ENCODE measurements at regions not wholly inside any gene's neighbourhood (a gene's known extent, or its start where the extent isn't known, plus 50 kb on each side); places are given as distances from the start of the nearest gene placed in this dataset.
"Not testable (repeated sequence)": the region's sequence is repeated elsewhere in the genome, so short reads cannot be mapped to it uniquely, and the experiment has no call there.

- no peak for DNase-seq (ENCODE audit: low read depth)
Observed at GRCh38 chr3:80334534-80334933, 566.7 kb upstream of the ROBO1 start.

- no peak for DNase-seq (ENCODE audit: low read depth)
Observed at GRCh38 chr3:80331494-80332170, 563.8 kb upstream of the ROBO1 start.

GRCh38 chr3:80314541-80314940, 546.7 kb upstream of the ROBO1 start:
- not testable (repeated sequence) for DNase-seq (ENCODE audit: low read depth)

DNA sequence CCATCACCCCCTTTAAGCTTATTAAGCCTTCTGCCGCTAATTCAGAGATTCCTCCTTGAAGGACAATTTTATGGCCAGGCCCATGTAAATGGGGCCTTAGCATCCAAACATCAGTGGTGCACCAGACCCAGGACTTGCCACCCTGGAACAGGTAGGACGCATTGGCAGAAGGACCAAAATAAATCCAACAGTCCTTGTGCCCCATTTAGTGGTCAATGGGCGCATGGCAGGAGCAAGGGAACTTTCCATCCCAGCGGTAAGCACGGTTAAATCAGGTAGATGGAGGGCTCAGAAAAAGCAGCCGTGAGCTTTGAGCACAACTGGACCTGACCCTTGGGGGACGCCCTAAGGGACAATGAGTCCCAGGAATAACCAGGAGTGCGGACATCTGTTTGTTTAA, 540.8 kb upstream of the ROBO1 start:
- no peak for DNase-seq (ENCODE audit: low read depth)

DNA sequence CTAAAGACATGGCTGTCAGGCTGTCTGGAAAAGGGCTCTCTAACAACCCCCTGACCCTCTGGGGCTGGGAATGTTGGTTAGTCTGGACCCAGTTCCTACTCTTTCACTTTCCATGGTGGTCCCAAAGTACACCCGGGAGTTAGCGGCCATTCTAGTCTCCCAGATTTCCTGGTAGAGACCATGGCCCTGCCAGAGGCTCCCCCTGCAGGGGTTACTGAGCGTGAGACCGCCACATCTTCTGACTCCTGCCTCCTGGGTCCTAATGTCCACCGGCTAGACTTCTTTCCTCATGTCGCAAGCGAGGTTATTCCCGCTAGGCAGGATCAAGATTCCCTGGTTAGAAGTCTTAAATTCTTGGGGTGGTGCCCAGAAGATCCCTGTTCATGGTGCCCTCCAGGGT, 540.0 kb upstream of the ROBO1 start:
- DNase-seq (ENCODE audit: low read depth) = no peak

- DNase-seq (ENCODE audit: low read depth) = no peak
Observed at GRCh38 chr3:80297720-80298119, 529.9 kb upstream of the ROBO1 start.

- no peak for DNase-seq (ENCODE audit: low read depth)
Observed at GRCh38 chr3:80285388-80285787, 517.6 kb upstream of the ROBO1 start.

- no peak for DNase-seq (ENCODE audit: low read depth)
Observed at GRCh38 chr3:80283783-80284182, 516.0 kb upstream of the ROBO1 start.

GRCh38 chr3:80278056-80278455, 510.3 kb upstream of the ROBO1 start:
- no peak for DNase-seq (ENCODE audit: low read depth)

GRCh38 chr3:80275120-80275519, 507.3 kb upstream of the ROBO1 start:
- no peak for DNase-seq (ENCODE audit: low read depth)

DNA sequence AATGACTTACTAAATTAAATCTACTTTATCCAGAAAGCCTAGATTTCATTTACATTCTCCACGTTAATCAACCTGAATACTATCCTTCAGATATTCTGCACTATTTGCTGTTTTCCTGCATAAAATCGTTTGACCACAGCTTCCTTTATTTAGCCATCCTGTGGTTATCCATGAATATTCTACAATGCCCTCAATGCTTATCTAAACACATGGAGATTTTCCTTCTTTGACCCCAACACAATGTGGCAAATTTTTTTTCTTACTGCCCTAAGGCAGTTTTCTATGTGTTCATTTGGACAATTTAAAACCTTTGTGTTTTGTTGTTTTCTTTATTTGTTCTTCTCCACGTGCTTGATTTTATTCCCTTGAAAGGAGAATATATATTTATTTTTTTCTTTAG, 495.5 kb upstream of the ROBO1 start:
- no peak for DNase-seq (ENCODE audit: low read depth)

DNA sequence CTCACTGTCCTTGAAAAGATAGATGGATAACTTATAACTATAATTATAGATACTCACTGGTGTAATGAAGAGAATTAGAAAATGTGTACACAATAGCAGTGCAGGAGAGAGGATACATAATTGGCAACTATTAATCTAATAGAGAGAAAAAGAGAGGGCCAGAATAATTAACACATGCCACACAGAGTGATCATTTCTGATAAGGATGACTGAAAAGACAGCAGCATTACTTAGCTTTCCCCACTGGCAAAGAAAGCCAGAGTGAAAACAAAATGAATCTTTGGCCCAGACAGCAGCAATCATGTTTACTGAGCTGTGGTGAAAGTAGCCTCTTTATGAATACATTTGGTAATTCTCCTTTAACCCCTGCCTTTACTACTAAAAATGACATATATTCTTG, 493.3 kb upstream of the ROBO1 start:
- no peak for DNase-seq (ENCODE audit: low read depth)

GRCh38 chr3:80259736-80260135, 491.9 kb upstream of the ROBO1 start:
- DNase-seq (ENCODE audit: low read depth) = no peak

DNA sequence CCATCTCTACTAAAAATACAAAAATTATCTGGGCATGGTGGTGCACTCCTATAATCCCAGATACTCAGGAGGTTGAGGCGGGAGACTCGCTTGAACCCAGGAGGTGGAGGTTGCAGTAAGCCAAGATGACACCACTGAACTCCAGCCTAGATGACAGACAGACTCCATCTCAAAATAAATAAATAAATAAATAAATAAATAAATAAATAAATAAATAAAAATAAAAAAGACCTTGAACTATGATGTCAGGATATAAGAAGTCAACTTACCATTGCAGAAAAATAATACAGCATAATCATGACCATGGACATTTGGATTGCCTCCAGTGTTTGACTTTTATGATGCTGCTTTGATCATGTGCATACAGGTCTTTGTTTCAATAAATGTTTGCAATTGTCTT, 484.3 kb upstream of the ROBO1 start:
- no peak for DNase-seq (ENCODE audit: low read depth)

DNA sequence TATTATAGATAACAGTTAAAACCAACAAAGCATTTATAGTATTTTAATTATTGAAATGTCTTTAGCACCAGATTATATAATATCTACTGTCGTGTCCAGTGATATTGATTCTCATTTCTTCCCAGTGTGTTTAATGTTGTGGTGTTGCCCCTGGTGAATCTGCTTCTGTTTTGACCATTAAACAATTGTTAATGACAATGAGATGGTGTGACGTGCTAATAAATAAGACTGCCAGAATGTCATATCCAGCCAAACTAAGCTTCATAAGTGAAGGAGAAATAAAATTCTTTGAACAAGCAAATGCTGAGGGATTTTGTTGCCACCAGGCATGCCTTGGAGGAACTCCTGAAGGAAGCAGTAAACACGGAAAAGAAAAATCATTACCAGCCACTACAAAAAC, 480.0 kb upstream of the ROBO1 start:
- no peak for DNase-seq (ENCODE audit: low read depth)

- no peak for DNase-seq (ENCODE audit: low read depth)
Observed at GRCh38 chr3:80244390-80244789, 476.6 kb upstream of the ROBO1 start.

DNA sequence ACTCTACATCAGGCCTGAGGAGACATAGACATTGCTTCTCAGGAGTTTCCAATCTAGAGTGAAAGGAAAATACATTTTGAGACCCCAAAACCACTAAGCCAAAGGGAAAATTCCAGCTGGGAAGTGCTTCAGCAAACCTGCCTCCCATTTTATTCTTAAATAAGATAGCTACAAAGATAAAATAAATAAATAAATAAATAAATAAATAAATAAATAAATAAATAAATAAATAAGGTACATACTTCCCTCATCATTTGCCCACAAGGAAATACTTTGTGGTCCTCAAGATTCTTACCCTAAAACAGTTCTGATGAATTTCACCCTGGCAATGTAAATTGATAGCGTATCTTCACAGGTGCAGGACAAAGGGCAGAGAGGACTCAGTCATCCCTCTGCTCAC, 474.0 kb upstream of the ROBO1 start:
- no peak for DNase-seq (ENCODE audit: low read depth)

GRCh38 chr3:80239301-80239700, 471.5 kb upstream of the ROBO1 start:
- DNase-seq (ENCODE audit: low read depth) = no peak

DNA sequence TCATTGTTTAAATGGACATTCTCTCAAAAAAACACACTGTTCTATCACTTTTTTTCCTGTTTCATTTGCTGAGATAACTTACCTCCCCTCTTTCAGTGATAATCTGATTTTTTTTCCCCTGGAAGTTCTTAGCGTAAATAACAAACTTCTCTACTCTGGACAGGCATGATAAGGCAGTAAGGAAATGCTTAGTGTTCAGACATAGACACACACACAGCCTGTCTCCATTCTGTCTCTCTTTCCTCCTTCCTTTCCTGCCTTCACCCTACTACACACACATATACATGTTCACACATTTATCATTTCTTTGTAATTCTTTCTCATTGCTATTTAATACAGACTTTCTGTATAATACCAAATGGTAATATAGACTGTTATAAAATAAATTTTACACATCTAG, 470.8 kb upstream of the ROBO1 start:
- DNase-seq (ENCODE audit: low read depth) = no peak

DNA sequence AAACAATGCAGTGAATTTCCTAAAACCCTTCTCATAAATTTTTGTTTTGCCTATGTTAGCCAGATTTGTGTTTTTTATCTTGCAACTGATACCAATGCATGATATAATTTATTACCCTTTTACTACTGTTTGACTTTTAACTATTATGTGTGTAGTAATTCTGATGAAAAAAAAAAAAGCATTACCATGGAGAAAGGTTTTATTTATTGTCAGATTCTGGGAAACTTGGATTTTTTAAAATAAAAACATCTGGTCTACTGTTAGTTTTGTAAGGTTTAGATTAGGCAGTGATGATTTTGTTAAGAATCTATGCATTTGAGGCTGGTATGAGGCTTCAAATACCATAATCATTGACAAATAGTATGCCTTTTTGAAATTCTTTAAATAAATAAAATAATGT, 470.4 kb upstream of the ROBO1 start:
- no peak for DNase-seq (ENCODE audit: low read depth)

DNA sequence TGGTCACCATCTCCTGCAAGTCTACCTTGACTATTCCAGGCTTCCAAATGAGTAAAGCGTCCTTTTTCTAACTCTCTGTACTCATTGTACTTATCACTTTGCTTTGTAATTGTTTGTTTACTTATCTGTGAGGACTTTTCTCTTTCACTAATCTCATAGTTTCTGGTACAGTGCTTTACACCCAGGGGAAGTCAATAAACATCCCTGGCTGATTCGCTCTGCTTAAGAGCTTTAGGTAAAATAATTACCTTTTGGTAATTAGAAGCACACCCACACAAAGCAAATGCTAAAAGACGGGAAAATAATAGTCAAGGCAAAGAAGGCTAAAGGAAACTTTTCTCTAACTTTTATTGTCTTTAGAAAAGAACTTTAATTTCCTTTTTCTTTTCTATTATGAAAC, 466.9 kb upstream of the ROBO1 start:
- DNase-seq (ENCODE audit: low read depth) = no peak

GRCh38 chr3:80233576-80233975, 465.8 kb upstream of the ROBO1 start:
- no peak for DNase-seq (ENCODE audit: low read depth)

- DNase-seq (ENCODE audit: low read depth) = no peak
Observed at GRCh38 chr3:80232760-80233159, 465.0 kb upstream of the ROBO1 start.

DNA sequence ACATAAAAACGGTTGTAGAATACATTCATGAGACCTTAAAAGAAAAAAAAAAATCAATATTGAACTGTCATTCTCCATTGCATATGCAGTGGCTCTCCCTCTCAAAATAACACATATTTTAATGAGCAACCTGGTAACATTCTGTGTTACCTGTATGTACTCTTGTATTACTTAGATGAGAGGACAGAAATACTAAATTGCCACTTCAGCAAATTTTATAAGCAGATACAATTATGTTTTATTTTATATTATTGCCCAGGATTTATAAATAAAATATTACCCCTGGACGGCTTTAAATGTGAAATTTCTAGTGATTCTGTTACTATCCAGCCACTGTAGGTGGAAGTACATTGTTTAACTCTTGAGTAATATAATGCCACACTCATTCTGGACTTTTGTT, 463.2 kb upstream of the ROBO1 start:
- no peak for DNase-seq (ENCODE audit: low read depth)

DNA sequence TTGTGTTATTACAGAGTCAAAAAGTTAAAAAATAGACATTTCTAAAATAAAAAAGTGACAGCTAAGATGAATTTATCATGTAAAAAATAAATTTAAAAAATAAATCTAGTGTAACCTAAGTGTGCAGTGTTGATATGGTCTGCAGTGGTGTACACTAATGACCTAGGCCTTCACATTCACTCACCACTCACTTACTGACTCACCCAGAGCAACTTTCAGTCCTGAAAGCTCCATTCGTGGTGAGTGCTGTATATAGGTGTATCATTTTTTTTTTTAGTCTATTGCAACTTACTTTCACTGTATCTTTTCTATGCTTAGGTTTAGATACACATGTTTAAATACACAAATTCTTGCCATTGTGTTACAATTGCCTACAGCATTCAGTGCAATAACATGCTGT, 459.4 kb upstream of the ROBO1 start:
- DNase-seq (ENCODE audit: low read depth) = no peak
